ENCODE measurements at regions not wholly inside any gene's neighbourhood (a gene's known extent, or its start where the extent isn't known, plus 50 kb on each side); places are given as distances from the start of the nearest gene placed in this dataset.

DNA sequence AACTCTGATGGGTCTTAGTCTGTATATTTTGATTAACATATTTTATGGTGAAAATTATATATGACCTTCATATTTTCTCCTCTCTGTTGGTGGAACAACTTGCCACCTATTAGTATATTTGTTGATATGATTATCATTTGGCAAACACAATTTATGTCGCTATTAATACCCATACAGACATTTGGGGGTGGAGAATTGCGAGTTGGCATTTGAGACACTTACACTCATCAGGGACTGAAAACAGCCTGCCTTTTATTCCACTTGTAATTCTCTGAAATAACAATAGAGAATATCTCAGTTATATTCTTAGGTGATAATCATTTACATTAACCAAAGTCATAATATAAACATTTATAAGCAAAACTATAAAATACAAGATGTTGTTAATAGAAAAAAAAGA, 100.5 kb upstream of the RGS18 start:
- no peak for DNase-seq (ENCODE audit: low spot score)
- FAIRE-seq: no peak

DNA sequence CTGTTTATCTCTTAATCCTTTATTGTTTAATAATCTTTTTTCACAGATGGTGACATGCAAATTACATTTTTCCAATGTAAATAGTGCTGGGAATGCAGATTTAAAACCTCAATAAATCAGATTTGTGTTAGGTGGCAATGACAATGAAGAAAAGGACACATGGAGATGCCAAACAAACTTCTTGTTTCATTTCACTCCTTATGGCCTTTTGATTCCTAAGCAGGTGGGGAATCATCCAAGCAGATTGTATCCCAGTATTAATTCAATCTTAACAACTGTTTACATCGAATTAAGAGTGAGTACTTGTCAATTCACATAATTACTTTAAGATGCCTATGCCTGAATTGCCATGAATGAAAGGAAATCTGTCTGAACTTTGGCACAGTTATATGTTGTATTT, 98.9 kb upstream of the RGS18 start:
- DNase-seq (ENCODE audit: low spot score) (no peak), FAIRE-seq (no peak)

DNA sequence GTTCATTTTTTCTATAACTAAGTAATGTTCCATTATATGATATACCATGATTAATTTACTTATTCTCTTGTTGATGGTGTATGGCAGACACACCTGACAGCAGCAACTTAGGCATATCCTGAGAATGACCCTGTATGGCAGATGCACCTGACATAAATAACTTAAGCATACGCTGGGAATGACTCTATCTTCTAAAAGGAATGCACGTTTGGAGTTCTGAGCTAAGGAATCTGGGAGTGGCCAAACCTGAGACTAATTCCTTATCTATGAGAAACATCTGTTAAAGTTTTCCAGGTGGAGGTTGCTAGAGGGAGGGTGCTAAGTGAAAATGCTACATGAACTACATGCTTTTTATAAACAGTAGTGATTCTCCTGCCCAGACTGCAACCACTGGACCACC, 96.7 kb upstream of the RGS18 start:
- FAIRE-seq: no peak
- no peak for DNase-seq (ENCODE audit: low spot score)

DNA sequence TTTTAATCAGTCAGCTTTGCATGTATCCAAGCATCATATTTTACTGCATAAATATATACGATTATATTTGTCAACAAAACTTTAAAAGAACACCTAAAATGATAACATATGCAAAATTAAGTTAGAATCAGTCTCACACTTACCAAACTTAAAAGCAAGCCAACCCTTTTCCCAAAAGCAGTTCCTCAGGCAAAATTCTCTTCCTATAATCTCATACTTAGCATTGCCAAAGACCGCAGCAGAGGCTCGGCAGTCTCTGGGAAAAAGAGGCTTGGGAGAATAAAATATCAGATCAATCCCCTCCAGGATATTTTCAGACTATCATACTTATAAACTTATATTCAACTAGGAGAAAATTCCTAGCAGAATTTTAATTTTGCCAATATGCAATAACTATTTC, 93.2 kb upstream of the RGS18 start:
- no peak for FAIRE-seq
- DNase-seq (ENCODE audit: low spot score): no peak

DNA sequence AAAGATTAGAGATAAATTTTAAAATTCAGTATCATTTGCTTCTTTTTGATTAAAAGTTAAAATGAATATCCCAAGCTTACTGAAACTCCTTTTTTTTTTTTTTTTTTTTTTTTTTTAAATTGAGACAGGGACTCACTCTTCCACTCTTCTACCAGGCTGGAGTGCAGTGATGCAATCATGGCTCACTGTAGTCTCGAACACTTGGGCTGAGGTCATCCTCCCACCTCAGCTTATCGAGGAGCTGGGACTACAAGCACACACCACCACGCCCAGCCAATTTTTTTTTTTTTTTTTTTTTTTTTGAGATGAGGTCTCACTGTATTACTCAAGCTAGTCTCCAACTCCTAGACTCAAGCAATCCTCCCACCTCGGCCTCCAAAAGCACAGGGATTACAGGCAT, 92.1 kb upstream of the RGS18 start:
- FAIRE-seq (no peak), DNase-seq (ENCODE audit: low spot score) (no peak)

DNA sequence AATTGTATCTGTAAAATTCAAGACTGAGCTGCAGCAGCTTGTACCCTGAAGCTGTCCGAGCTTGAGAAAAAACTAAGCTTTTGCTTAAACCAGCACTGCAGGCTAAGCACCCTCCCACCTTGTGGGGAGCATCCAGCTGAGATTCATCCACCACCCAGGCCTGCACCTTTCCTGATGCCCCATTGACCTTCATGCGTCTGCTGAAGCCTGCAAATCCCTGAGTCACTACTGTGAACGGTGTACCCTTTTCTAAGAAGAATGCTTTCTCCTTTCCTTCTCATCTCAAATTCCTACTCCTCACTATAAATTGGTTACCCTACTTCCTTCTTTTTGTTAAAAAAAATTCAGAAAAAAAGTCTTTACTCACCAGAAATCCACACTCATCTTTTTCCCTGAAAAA, 90.9 kb upstream of the RGS18 start:
- DNase-seq (ENCODE audit: low spot score) (no peak), FAIRE-seq (no peak)

DNA sequence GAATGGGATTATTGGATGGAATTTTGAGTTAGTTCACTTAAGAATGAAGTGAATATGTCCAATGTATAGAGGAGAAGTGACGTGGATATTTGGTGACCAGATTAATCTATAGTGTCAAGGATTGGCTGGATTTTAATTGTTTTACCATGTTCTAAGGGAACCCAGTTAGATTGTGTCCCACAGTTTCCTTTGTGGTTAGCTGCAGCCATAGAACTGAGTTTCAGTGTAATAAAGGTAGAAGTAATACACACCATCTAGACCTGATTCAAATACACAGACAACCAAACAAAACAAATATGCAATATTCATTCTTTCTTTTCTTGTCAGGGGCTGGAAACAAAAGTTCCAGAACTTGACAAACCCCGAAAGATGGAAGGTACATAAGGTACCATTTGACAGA, 88.0 kb upstream of the RGS18 start:
- no peak for FAIRE-seq
- DNase-seq (ENCODE audit: low spot score): no peak

DNA sequence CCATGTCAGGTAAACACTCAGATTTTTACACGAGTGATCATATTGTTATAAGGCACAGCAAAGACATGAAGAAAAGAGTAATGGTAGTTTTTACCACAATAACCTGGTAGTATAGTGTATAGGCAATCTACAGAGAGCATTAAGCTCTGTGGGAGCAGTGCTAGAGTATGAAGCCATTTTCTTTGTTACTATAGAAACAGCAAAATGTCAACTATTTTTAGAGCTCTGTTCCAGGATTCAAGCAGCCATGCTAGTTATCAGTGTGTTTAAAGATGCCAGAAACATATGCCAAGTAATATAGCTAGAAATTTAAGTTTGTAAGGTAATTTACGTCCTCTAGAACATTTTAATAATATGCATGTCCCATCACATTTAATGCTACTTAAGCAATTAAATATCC, 77.6 kb upstream of the RGS18 start:
- FAIRE-seq (no peak), DNase-seq (ENCODE audit: low spot score) (no peak)

DNA sequence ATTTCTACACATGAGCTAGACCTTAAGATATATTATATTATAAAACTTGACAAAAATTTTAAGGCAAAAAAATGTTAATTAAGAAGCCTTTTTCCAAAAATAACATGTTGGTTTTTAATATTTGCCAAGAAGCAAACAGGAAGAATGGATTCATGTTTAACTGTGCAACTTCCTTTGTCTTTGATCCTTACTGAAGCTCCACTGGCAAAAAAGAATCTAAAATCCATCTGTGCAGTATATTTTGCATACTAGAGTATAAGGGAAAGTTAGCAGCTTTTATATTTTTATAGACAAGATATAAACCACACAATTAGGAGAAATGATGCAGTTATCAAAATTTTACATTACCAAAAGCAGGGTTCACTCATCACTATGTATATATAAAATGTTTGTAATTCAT, 76.9 kb upstream of the RGS18 start:
- DNase-seq (ENCODE audit: low spot score) (no peak), FAIRE-seq (no peak)

DNA sequence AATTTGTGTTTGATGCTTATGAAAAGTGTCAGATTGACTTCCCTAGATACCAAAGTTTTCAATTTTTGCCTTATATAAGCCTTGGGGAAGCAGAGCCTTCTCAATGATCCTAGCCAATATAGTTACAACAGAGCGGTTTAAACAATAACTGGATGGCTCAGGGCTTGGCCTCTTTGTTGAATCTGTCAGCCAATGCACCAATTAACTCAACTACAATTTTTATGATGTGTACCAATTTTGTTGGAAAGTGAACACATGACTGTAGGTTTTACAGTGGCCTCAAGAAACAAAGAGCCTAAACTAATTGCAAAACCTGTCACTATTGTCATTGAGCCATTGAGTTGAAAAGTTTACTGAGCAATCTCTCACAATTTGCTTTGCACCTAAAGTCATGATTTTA, 71.6 kb upstream of the RGS18 start:
- DNase-seq (ENCODE audit: low spot score) (no peak), FAIRE-seq (no peak)

DNA sequence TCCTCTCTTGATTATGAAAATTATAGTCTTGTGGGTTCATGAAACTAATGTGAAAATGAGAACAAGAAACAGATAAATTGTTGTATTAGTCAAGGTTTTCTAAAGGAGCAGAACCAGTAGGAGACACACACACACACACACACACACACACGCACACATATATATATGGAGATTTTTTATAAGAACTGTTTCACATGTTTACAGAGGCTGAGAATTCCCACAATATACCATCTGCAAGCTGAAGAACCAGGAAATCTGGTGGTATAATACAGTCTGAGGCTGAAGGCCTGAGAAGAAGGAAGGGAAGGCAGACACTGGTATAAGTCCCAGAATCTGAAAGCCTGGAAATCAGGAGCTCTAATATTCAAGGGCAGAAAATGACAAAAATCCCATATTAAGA, 70.9 kb upstream of the RGS18 start:
- FAIRE-seq: no peak
- no peak for DNase-seq (ENCODE audit: low spot score)

DNA sequence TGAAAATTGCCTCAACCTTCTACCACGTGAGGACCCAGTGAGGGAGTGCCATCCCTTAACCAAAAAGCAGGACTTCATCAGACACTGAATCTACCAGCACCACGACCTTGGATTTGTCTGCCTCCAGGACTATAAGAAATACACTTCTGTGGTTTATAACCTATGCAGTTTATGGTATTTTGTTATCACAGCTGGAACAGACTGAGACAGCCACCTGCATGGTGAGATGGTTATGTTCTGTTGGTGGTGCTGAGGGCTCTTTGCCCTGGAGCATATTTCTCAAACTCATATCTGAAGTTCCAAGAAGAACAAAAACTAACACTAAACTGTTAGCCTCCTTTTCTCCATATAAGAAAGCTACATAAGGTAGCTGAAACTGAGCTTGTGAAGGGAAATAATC, 69.8 kb upstream of the RGS18 start:
- DNase-seq (ENCODE audit: low spot score) (no peak), FAIRE-seq (no peak)

DNA sequence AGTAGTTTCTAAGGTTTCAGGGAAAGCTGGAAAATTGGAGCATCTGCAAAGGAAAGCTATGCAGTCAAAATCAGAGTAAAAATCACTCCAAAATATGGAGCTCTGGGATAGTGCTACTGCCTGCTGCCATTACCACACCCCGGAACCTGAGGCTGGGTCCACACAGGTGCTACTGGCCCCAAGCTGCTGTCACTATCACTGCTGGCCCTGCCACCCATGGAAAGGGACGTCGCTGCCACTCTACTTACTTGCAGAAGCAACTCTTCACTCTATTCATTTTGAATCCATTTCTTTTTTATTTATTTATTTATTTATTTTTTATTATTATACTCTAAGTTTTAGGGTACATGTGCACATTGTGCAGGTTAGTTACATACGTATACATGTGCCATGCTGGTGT, 60.3 kb upstream of the RGS18 start:
- no peak for FAIRE-seq
- DNase-seq (ENCODE audit: low spot score): no peak

DNA sequence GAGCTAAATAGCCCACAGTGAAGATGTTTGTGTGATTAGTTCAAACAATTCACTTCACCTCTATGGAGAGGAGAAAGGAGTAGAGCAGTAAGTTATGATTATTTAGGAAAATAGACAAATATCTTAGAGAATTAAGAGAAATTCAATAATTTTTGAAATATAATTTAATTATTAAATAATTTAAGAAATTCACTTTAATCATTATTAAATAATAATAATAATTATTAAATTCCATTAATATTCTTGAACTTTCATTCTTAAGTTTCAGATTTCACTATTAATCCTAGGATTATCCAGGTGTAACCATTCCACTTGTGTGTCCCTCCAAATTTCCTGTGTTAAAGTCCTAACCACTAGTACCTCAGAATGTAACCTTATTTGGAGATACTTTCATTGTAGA, 58.9 kb upstream of the RGS18 start:
- DNase-seq (ENCODE audit: low spot score) (no peak), FAIRE-seq (no peak)

DNA sequence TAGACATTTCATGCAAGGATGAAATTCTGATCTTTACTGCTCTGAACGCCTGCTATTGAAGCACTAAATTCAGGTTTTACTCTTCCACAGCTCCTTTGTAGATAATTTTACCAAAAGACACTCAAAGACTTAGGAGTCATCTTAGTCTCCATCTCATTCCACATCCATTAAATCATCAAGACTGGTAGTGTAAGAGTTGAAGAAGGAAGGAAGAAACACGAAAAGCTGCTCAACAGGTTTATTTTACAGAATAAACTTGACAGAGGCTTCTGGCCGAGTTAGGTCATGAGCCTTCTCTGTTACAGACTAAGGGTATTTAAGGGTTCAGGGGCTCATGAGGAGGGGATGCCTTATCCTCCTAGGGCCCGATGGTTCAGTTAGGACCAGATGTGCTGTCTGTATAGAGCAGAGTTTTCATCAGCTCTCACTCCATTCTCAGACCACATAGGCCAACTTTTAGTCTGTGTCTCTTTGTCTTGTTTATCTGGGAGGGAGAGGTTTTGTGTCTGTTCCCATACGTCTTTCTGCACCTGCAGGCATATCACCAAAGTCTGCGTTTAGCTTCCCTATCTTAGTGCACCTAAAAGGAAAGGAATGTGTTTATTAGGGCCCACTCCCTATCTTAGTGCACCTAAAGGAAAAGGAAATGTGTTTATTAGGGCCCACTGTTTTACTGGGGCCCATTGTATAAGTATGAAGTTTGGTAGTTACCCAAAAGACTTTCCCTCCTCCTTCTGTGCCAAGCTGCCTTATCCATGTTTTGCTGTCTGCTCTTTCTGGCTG, 57.4 kb upstream of the RGS18 start:
- no peak for FAIRE-seq
- no peak for DNase-seq (ENCODE audit: low spot score)

DNA sequence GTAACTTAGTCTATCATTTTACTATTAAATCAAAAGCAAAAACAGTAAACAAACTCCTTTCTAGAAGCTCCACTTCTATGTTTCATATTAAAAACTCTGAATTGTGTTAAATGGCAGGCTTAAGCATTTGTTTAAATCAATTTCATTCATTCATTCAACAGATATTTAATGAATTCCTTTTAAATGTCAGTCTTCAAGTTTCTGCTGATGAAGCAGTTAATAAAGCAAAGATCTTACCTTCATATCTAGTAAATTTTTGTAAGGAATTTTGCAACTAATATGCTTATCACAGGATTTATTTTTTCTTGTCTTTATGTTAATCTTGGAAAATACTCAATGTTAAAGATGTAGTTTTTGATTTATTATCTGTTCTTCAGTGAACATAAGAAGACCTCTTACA, 54.1 kb upstream of the RGS18 start:
- no peak for FAIRE-seq

DNA sequence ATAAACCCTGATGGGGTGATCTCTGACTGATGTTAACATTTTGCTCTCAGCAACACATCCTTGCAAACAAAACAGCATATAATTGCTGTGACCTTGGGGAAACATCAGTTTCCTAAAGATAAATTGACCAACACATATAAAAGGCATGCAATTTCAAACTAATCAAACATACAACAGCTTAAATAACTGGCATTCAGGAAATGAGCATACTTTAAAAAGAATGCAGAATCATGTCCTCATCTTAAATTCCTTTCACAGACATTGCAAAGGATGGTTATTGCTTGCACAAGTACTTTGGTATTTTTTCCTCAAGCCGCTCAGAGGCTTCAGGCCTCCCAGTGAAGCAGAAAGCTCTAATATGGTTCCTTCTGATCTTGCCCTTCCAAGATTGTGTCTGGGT, 53.4 kb upstream of the RGS18 start:
- FAIRE-seq (no peak), DNase-seq (ENCODE audit: low spot score) (no peak)

More for the DNA sequence above, 54.1 kb upstream of the RGS18 start:
- DNase-seq (ENCODE audit: low spot score): no peak

DNA sequence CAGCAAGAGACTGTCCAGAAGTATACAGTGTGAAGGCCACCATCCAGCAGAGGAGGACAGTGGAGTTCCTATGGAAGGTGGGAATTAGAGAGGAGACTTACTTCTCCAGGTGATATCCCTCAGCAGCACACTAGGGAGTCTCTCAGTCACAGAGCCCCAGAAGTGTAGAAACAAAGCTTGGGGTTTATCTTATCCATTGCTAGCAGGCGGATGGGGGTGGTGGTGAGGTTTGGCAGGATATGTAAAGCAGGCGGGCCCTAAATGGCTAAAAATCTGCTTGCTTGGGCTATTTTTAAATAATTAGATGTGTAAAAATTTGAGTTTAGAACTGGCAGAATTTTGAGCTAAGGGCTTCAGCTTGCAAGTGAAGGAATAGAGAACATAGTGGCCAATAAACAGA, 50.1 kb upstream of the RGS18 start:
- FAIRE-seq (no peak), DNase-seq (ENCODE audit: low spot score) (no peak)
